Hepatocyte (in vitro differentiated cells): ENCODE measurements at regions not wholly inside any gene's neighbourhood (a gene's known extent, or its start where the extent isn't known, plus 50 kb on each side); places are given as distances from the start of the nearest gene placed in this dataset.

ENCODE experiments used
- DNase-seq: peaks from one replicate; pipeline ENCODE4 v3.0.0-alpha.2; 2016; ENCODE audit warnings: low spot score
- H2AFZ ChIP-seq: fragments of 200-600 bp; sonication (generic); 2 replicates; pipeline ENCODE4 v1.6.0; 2016; ENCODE audit warnings: antibody characterized with exemption, mild to moderate bottlenecking
- H3K27ac ChIP-seq: fragments of 200-600 bp; sonication (generic); 2 replicates; pipeline ENCODE4 v1.5.1; 2016; ENCODE audit warnings: mild to moderate bottlenecking
- H3K27me3 ChIP-seq: fragments of 200-600 bp; sonication (generic); 2 replicates; pipeline ENCODE4 v1.6.1; 2016
- H3K36me3 ChIP-seq: fragments of 200-600 bp; sonication (generic); replicated peaks from 2 replicates; pipeline ENCODE4 v1.5.1; 2016; ENCODE audit warnings: low read depth; ENCODE audit not compliant: insufficient read depth
- H3K4me1 ChIP-seq: fragments of 200-600 bp; sonication (generic); 2 replicates; pipeline ENCODE4 v1.5.1; 2016; ENCODE audit warnings: mild to moderate bottlenecking, moderate library complexity; ENCODE audit not compliant: insufficient read depth
- H3K4me2 ChIP-seq: fragments of 200-600 bp; sonication (generic); 2 replicates; pipeline ENCODE4 v1.6.0; 2016
- H3K4me3 ChIP-seq: fragments of 200-600 bp; sonication (generic); 2 replicates; pipeline ENCODE4 v1.5.1; 2016; ENCODE audit warnings: mild to moderate bottlenecking
- H3K79me2 ChIP-seq: fragments of 200-600 bp; sonication (generic); 2 replicates; pipeline ENCODE4 v1.6.0; 2017; ENCODE audit warnings: mild to moderate bottlenecking
- H3K9me2 ChIP-seq: fragments of 200-600 bp; sonication (generic); replicated peaks from 2 replicates; pipeline ENCODE4 v1.6.0; 2017; ENCODE audit warnings: mild to moderate bottlenecking; ENCODE audit not compliant: insufficient read depth
- H3K9me3 ChIP-seq: fragments of 200-600 bp; sonication (generic); 2 replicates; pipeline ENCODE4 v1.5.1; 2016; ENCODE audit warnings: low read depth, mild to moderate bottlenecking
- H4K20me1 ChIP-seq: fragments of 200-600 bp; sonication (generic); 2 replicates; pipeline ENCODE4 v1.6.0; 2016; ENCODE audit warnings: mild to moderate bottlenecking; ENCODE audit not compliant: insufficient read depth, poor library complexity, severe bottlenecking
- EZH2 ChIP-seq: fragments of 200-600 bp; sonication (generic); IDR thresholded peaks from 2 replicates; pipeline ENCODE4 v1.6.1; 2016; ENCODE audit warnings: antibody characterized with exemption, mild to moderate bottlenecking, borderline replicate concordance
- EZH2phosphoT487 ChIP-seq: fragments of 200-600 bp; sonication (generic); IDR thresholded peaks from one replicate; pipeline ENCODE4 v1.6.1; 2018; ENCODE audit warnings: antibody characterized with exemption, mild to moderate bottlenecking, low read depth, moderate library complexity; ENCODE audit not compliant: unreplicated experiment, severe bottlenecking
- WGBS: methylation state at CpG from one replicate; pipeline ENCODE4 v1.1.6; 2016; ENCODE audit warnings: low lambda C conversion rate; ENCODE audit errors: missing lambda C conversion rate; 5-methylcytosine and 5-hydroxymethylcytosine counted together
- TF ChIP-seq, protein P1 (sequence below): fragments of 200-600 bp; sonication (generic); IDR thresholded peaks from 2 replicates; pipeline ENCODE4 v1.5.1; 2016; ENCODE audit warnings: antibody characterized with exemption, mild to moderate bottlenecking; ENCODE audit not compliant: poor library complexity

GRCh38 chr7:15042285-15043065 lies 139.9 kb upstream of the DGKB start:
- Histone ChIP-seq H3K36me3 (no peaks in the 10 kb centered on the region), H3K4me2 (no peak overlapping the region), H3K9me3 (no peaks in the 10 kb centered on the region), H4K20me1 (no peaks in the 10 kb centered on the region), H3K27me3 (no peaks in the 10 kb centered on the region), H3K27ac (no peak overlapping the region), H3K4me3 (no peak overlapping the region), H3K9me2 (no peaks in the 10 kb centered on the region), H3K4me1 (peaks cover 5% of the 10 kb centered on the region), H2AFZ (no peak overlapping the region), H3K79me2 (no peaks in the 10 kb centered on the region)
- 100% methylated on average over 1 of the region's 1 CpG for WGBS
- no peak for TF ChIP-seq EZH2phosphoT487
- TF ChIP-seq EZH2 = no peak
- TF ChIP-seq, protein P1, sequence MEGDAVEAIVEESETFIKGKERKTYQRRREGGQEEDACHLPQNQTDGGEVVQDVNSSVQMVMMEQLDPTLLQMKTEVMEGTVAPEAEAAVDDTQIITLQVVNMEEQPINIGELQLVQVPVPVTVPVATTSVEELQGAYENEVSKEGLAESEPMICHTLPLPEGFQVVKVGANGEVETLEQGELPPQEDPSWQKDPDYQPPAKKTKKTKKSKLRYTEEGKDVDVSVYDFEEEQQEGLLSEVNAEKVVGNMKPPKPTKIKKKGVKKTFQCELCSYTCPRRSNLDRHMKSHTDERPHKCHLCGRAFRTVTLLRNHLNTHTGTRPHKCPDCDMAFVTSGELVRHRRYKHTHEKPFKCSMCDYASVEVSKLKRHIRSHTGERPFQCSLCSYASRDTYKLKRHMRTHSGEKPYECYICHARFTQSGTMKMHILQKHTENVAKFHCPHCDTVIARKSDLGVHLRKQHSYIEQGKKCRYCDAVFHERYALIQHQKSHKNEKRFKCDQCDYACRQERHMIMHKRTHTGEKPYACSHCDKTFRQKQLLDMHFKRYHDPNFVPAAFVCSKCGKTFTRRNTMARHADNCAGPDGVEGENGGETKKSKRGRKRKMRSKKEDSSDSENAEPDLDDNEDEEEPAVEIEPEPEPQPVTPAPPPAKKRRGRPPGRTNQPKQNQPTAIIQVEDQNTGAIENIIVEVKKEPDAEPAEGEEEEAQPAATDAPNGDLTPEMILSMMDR = no peak
- DNase-seq = no peak

GRCh38 chr7:15041226-15041625 lies 138.7 kb upstream of the DGKB start:
- Histone ChIP-seq H3K27me3 (no peaks in the 10 kb centered on the region), H3K9me2 (no peaks in the 10 kb centered on the region), H3K4me3 (no peak overlapping the region), H3K79me2 (no peaks in the 10 kb centered on the region), H3K36me3 (no peaks in the 10 kb centered on the region), H4K20me1 (no peaks in the 10 kb centered on the region), H3K4me2 (no peak overlapping the region), H2AFZ (no peak overlapping the region), H3K9me3 (no peaks in the 10 kb centered on the region), H3K4me1 (peaks cover 5% of the 10 kb centered on the region), H3K27ac (no peak overlapping the region)
- no peak for DNase-seq
- TF ChIP-seq EZH2phosphoT487 (no peak), EZH2 (no peak)
- TF ChIP-seq, protein P1 = no peak
- WGBS = 62% methylated on average over 5 of the region's 5 CpGs

- WGBS = 82% methylated on average over 2 of the region's 2 CpGs
- H3K36me3 ChIP-seq = no peaks in the 10 kb centered on the region
- H3K27me3 ChIP-seq = no peaks in the 10 kb centered on the region
- no peaks in the 10 kb centered on the region for H3K9me3 ChIP-seq
- no peak for DNase-seq
- no peak overlapping the region for H3K4me2 ChIP-seq
- H4K20me1 ChIP-seq = no peaks in the 10 kb centered on the region
- no peaks in the 10 kb centered on the region for H3K79me2 ChIP-seq
- H3K9me2 ChIP-seq = no peaks in the 10 kb centered on the region
- no peak overlapping the region for H3K27ac ChIP-seq
- H3K4me3 ChIP-seq = no peak overlapping the region
- H3K4me1 ChIP-seq = peaks cover 3% of the 10 kb centered on the region
- no peak overlapping the region for H2AFZ ChIP-seq
- TF ChIP-seq, protein P1 = no peak
- TF ChIP-seq EZH2 (no peak), EZH2phosphoT487 (no peak)
These were observed 133.3 kb upstream of the DGKB start for GRCh38 chr7:15035814-15036213.
